Liver (tissue), 8 donors: ENCODE measurements at regions not wholly inside any gene's neighbourhood (a gene's known extent, or its start where the extent isn't known, plus 50 kb on each side); places are given as distances from the start of the nearest gene placed in this dataset.

Source experiments
- DNase-seq: peaks from one replicate; pipeline ENCODE4 v3.0.0-alpha.2; 2017; ENCODE audit warnings: low spot score
- H3K27ac ChIP-seq, 2 donors: one replicate each; pipeline ENCODE4 v1.7.0; 2013; ENCODE audit warnings: inconsistent platforms in 2 of 2, low read length in 2 of 2, control low read depth in 1 of 2, low read depth in 1 of 2, mild to moderate bottlenecking in 1 of 2
- H3K27me3 ChIP-seq, 4 donors: one replicate each; pipeline versions ENCODE4 v1.6.1 to v1.7.0; 2013; ENCODE audit warnings: low read length in 3 of 4, inconsistent platforms in 1 of 4, mild to moderate bottlenecking in 1 of 4, moderate library complexity in 1 of 4; ENCODE audit not compliant: control insufficient read depth in 4 of 4, insufficient read depth in 4 of 4
- H3K36me3 ChIP-seq, 4 donors: one replicate each; pipeline versions ENCODE4 v1.6.1 to v1.7.0; 2013; ENCODE audit warnings: low read length in 3 of 4, mild to moderate bottlenecking in 3 of 4, low read depth in 1 of 4, moderate library complexity in 1 of 4; ENCODE audit not compliant: control insufficient read depth in 4 of 4, insufficient read depth in 3 of 4
- H3K4me1 ChIP-seq, 4 donors: one replicate each; pipeline versions ENCODE4 v1.6.1 to v1.7.0; 2013; ENCODE audit warnings: low read length in 3 of 4, mild to moderate bottlenecking in 3 of 4, moderate library complexity in 1 of 4; ENCODE audit not compliant: control insufficient read depth in 4 of 4, insufficient read depth in 4 of 4
- H3K4me3 ChIP-seq, 3 donors: one replicate each; pipeline versions ENCODE4 v1.6.1 to v1.7.0; 2013; ENCODE audit warnings: low read length in 3 of 3, control low read depth in 1 of 3, low read depth in 1 of 3, mild to moderate bottlenecking in 1 of 3
- H3K9ac ChIP-seq, 2 donors: one replicate each; pipeline ENCODE4 v1.7.0; 2013; ENCODE audit warnings: low read length in 2 of 2, mild to moderate bottlenecking in 2 of 2, moderate library complexity in 2 of 2, control low read depth in 1 of 2, low read depth in 1 of 2
- H3K9me3 ChIP-seq, 4 donors: one replicate each; pipeline versions ENCODE4 v1.6.1 to v1.7.0; 2013; ENCODE audit warnings: low read length in 3 of 4; ENCODE audit not compliant: control insufficient read depth in 4 of 4
- ATF3 ChIP-seq: IDR thresholded peaks from 2 replicates; pipeline ENCODE4 v1.6.1; 2016; ENCODE audit warnings: antibody characterized with exemption
- EGR1 ChIP-seq, 2 donors: IDR thresholded peaks; 2 replicates each; pipeline ENCODE4 v1.6.1; 2016 to 2018; ENCODE audit warnings: antibody characterized with exemption in 2 of 2, low read depth in 2 of 2
- FOXA1 ChIP-seq: IDR thresholded peaks from 2 replicates; pipeline ENCODE4 v1.6.1; 2016; ENCODE audit warnings: antibody characterized with exemption
- FOXA2 ChIP-seq: IDR thresholded peaks from 2 replicates; pipeline ENCODE4 v1.6.1; 2016; ENCODE audit warnings: antibody characterized with exemption
- GABPA ChIP-seq, 2 donors: IDR thresholded peaks in 1 of 2; conservative IDR thresholded peaks in 1 of 2; 2 replicates each; pipeline ENCODE4 v1.6.1; 2016; ENCODE audit warnings: antibody characterized with exemption in 2 of 2, mild to moderate bottlenecking in 1 of 2, moderate library complexity in 1 of 2
- HNF4A ChIP-seq, 2 donors: conservative IDR thresholded peaks; 2 replicates each; pipeline ENCODE4 v1.6.1; 2016; ENCODE audit warnings: antibody characterized with exemption in 2 of 2, mild to moderate bottlenecking in 2 of 2
- JUND ChIP-seq, 2 donors: IDR thresholded peaks; 2 replicates each; pipeline ENCODE4 v1.6.1; 2016; ENCODE audit warnings: antibody characterized with exemption in 2 of 2
- MAX ChIP-seq: IDR thresholded peaks from 2 replicates; pipeline ENCODE4 v1.6.1; 2016; ENCODE audit warnings: antibody characterized with exemption
- NR2F2 ChIP-seq: IDR thresholded peaks from 2 replicates; pipeline ENCODE4 v1.6.1; 2016; ENCODE audit warnings: antibody characterized with exemption
- RAD21 ChIP-seq, 2 donors: IDR thresholded peaks; 2 replicates each; pipeline ENCODE4 v1.6.1; 2016; ENCODE audit warnings: antibody characterized with exemption in 2 of 2, mild to moderate bottlenecking in 2 of 2
- RXRA ChIP-seq, 2 donors: IDR thresholded peaks; 2 replicates each; pipeline ENCODE4 v1.6.1; 2017 to 2018; ENCODE audit warnings: antibody characterized with exemption in 2 of 2, mild to moderate bottlenecking in 1 of 2
- SP1 ChIP-seq: IDR thresholded peaks from 2 replicates; pipeline ENCODE4 v1.6.1; 2018; ENCODE audit warnings: antibody characterized with exemption, mild to moderate bottlenecking
- TAF1 ChIP-seq: conservative IDR thresholded peaks from 2 replicates; pipeline ENCODE4 v1.6.1; 2016; ENCODE audit warnings: antibody characterized with exemption, mild to moderate bottlenecking
- YY1 ChIP-seq: IDR thresholded peaks from 2 replicates; pipeline ENCODE4 v1.6.1; 2016; ENCODE audit warnings: antibody characterized with exemption, mild to moderate bottlenecking
- WGBS: extraction: QIAGEN DNeasy Blood & Tissue Kit; methylation state at CpG from one replicate; pipeline ENCODE4 v1.1.7; 2013; 5-methylcytosine and 5-hydroxymethylcytosine counted together
- TF ChIP-seq, protein P1 (sequence below): IDR thresholded peaks from 2 replicates; pipeline ENCODE4 v1.6.1; 2016; ENCODE audit warnings: antibody characterized with exemption, mild to moderate bottlenecking
- TF ChIP-seq, protein P2 (sequence below): fragments of 150-350 bp; IDR thresholded peaks from 2 replicates; pipeline ENCODE4 v1.5.1; 2017; ENCODE audit warnings: improper control_type of control experiment, low read depth, low read length; ENCODE audit not compliant: missing input control
- TF ChIP-seq, protein P3 (sequence below): IDR thresholded peaks from 2 replicates; pipeline ENCODE4 v1.6.1; 2016; ENCODE audit warnings: antibody characterized with exemption
- donor health status: healthy.
- donor health status: healthy.
- donor health status: healthy.
- donor health status: healthy.
- donor health status: healthy.

GRCh38 chr5:63409737-63410136, 552.5 kb downstream of the HTR1A start (continued):
- TF ChIP-seq ATF3 (no peak), RXRA (IDR thresholded peaks at IDR 0.05) (no peak)

GRCh38 chr5:63408984-63409383, 553.3 kb downstream of the HTR1A start:
- TF ChIP-seq RXRA (IDR thresholded peaks at IDR 0.05) (no peak), NR2F2 (no peak), MAX (no peak), YY1 (no peak), EGR1 (IDR thresholded peaks at IDR 0.05; ENCODE audit: low read depth in 2 of 2) (no peak), FOXA1 (no peak), RAD21 (IDR thresholded peaks at IDR 0.05) (no peak), JUND (IDR thresholded peaks at IDR 0.05) (no peak), ATF3 (no peak), TAF1 (no peak), FOXA2 (no peak), GABPA (IDR thresholded peaks at IDR 0.05 in 1 of 2, conservative IDR thresholded peaks at IDR 0.05 in 1 of 2) (no peak), SP1 (no peak), HNF4A (conservative IDR thresholded peaks at IDR 0.05) (no peak)
- TF ChIP-seq, protein P1, sequence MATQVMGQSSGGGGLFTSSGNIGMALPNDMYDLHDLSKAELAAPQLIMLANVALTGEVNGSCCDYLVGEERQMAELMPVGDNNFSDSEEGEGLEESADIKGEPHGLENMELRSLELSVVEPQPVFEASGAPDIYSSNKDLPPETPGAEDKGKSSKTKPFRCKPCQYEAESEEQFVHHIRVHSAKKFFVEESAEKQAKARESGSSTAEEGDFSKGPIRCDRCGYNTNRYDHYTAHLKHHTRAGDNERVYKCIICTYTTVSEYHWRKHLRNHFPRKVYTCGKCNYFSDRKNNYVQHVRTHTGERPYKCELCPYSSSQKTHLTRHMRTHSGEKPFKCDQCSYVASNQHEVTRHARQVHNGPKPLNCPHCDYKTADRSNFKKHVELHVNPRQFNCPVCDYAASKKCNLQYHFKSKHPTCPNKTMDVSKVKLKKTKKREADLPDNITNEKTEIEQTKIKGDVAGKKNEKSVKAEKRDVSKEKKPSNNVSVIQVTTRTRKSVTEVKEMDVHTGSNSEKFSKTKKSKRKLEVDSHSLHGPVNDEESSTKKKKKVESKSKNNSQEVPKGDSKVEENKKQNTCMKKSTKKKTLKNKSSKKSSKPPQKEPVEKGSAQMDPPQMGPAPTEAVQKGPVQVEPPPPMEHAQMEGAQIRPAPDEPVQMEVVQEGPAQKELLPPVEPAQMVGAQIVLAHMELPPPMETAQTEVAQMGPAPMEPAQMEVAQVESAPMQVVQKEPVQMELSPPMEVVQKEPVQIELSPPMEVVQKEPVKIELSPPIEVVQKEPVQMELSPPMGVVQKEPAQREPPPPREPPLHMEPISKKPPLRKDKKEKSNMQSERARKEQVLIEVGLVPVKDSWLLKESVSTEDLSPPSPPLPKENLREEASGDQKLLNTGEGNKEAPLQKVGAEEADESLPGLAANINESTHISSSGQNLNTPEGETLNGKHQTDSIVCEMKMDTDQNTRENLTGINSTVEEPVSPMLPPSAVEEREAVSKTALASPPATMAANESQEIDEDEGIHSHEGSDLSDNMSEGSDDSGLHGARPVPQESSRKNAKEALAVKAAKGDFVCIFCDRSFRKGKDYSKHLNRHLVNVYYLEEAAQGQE = no peak
- TF ChIP-seq, protein P2, sequence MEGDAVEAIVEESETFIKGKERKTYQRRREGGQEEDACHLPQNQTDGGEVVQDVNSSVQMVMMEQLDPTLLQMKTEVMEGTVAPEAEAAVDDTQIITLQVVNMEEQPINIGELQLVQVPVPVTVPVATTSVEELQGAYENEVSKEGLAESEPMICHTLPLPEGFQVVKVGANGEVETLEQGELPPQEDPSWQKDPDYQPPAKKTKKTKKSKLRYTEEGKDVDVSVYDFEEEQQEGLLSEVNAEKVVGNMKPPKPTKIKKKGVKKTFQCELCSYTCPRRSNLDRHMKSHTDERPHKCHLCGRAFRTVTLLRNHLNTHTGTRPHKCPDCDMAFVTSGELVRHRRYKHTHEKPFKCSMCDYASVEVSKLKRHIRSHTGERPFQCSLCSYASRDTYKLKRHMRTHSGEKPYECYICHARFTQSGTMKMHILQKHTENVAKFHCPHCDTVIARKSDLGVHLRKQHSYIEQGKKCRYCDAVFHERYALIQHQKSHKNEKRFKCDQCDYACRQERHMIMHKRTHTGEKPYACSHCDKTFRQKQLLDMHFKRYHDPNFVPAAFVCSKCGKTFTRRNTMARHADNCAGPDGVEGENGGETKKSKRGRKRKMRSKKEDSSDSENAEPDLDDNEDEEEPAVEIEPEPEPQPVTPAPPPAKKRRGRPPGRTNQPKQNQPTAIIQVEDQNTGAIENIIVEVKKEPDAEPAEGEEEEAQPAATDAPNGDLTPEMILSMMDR = no peak
- TF ChIP-seq, protein P3, sequence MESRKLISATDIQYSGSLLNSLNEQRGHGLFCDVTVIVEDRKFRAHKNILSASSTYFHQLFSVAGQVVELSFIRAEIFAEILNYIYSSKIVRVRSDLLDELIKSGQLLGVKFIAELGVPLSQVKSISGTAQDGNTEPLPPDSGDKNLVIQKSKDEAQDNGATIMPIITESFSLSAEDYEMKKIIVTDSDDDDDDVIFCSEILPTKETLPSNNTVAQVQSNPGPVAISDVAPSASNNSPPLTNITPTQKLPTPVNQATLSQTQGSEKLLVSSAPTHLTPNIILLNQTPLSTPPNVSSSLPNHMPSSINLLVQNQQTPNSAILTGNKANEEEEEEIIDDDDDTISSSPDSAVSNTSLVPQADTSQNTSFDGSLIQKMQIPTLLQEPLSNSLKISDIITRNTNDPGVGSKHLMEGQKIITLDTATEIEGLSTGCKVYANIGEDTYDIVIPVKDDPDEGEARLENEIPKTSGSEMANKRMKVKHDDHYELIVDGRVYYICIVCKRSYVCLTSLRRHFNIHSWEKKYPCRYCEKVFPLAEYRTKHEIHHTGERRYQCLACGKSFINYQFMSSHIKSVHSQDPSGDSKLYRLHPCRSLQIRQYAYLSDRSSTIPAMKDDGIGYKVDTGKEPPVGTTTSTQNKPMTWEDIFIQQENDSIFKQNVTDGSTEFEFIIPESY = no peak
- no peak for DNase-seq
- Histone ChIP-seq H3K36me3 (no peaks in the 10 kb centered on the region), H3K9me3 (no peaks in the 10 kb centered on the region), H3K9ac (no peak overlapping the region), H3K27ac (no peak overlapping the region), H3K27me3 (no peaks in the 10 kb centered on the region), H3K4me3 (no peak overlapping the region), H3K4me1 (no peaks in the 10 kb centered on the region)
- 52% methylated on average over 3 of the region's 3 CpGs for WGBS
